Dedifferentiated amniotic fluid mesenchymal stem cell (primary cell): ENCODE measurements at regions not wholly inside any gene's neighbourhood (a gene's known extent, or its start where the extent isn't known, plus 50 kb on each side); places are given as distances from the start of the nearest gene placed in this dataset.

Source experiments
- DNase-seq: peaks from one replicate; pipeline ENCODE4 v3.0.0-alpha.2; 2016; ENCODE audit errors: extremely low spot score

DNA sequence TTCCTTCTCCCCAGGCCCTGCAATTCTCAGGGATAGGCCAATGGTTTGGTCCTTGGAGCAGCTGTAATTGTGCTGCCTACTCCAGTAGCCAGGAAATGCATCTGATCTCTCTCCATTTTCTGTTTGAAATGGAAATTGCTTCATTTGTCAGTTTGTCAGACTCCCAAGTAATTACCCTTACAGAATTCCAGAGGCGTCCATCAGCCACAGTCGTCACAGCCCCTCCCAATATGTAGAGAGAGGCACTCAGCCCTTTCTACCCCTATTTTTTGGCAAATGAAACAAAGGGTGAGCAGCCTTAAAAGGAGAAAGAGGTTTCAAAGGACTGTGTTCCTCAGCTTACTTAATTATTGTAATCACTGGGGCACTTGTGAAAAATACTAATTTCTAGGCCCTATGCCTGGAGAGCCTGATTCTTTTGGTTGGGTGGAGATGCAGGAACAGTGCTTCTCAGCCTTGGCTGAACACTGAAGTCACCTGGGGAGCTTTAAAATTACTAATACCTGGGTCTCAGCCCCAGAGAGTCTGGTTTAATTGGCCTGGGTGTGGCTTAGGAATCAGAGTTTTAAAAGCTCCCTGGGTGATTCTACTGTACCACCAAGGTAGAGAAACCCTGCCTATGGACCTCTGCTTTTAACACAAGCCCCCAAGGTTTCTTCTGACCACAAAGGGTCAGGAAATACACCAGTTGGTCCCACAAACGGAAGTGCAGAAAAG is 190.0 kb downstream of the EMP1 start:
- no peak for DNase-seq

DNA sequence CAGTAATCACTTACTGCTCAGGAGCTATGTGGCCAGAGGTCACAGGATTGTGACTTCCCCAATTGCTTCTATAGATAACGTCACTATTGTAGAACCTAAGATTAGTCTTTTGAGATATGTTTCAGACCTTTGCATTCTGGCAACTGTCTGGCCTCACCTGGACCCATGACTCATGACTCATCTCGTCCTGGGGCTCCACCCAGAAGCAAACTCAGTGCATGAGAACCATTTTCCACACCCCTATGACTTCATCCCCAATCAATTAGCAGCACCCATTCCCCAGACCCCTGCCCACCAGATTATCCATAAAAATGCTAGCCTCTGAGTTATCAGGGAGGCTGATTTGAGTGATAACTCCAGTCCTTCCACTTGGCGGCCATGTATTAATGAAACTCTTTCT is 186.9 kb downstream of the EMP1 start:
- no peak for DNase-seq

DNA sequence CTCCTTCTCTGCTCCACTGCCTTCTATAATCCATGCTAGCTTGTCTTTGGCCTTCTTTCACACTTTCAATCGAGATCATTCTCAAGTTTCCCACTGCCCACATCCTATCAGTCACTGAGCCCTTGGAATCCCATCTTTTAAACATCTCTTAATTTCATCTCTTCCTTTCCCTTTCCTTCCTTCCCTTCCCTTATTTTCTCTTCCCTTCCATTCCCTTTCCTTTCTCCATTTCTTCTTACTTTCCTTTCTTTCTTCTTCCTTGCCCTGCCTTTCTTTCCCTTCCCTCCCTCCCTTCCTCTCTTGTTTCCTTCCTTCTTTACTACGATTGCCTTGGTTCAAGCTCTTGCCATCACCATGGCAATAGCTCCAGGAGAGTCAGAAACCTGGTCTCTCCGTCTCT is 183.8 kb downstream of the EMP1 start:
- no peak for DNase-seq

DNA sequence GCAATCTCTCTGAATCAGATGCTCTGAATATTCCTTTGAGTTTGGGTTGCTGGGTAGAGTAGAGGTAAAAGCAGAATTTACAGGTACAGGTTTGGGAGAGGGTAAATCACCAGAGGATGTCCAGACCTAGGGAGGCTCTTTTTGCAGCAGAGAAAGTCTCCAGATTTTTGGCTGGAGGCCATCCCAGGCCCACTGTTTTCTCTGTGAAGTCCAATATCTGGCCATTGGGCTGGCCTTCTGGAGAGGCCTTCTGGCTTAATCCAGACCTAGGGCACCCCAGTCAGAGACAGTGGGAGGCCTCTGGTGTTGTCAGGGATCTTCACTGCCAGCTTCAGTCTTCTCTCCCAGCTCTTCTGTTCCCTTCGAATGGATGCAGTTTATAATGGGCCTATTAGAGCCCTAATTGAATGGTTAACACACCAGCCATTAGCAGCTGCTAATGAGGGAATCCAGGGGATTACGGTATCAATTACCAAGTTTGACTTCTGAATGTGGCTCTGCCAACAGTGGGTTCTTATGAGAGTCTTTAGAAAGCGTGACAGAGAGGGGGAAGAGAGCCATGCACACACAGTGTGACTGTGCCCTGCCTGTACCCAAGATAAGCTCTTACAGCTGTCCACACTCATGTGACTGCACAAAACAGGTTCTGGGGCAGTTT is 183.1 kb downstream of the EMP1 start:
- DNase-seq: no peak

DNA sequence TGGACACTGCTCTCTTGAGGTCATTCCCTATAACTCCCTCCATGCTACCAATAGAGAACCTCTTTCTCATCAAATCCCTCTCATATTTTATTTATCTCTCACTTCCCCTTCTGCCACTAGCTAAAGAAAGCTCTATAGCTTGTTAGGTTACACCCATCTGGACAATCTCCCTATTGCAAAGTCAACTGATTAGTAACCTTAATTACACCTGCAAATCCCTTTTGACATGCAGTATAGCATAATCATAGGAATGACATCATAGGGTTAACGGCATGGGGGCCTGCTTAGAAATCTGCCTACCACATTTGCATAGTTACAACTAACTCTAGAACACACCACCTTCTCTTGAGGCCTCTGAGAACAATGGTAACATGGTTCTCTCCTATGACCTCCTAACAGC is 181.2 kb downstream of the EMP1 start:
- DNase-seq: no peak

DNA sequence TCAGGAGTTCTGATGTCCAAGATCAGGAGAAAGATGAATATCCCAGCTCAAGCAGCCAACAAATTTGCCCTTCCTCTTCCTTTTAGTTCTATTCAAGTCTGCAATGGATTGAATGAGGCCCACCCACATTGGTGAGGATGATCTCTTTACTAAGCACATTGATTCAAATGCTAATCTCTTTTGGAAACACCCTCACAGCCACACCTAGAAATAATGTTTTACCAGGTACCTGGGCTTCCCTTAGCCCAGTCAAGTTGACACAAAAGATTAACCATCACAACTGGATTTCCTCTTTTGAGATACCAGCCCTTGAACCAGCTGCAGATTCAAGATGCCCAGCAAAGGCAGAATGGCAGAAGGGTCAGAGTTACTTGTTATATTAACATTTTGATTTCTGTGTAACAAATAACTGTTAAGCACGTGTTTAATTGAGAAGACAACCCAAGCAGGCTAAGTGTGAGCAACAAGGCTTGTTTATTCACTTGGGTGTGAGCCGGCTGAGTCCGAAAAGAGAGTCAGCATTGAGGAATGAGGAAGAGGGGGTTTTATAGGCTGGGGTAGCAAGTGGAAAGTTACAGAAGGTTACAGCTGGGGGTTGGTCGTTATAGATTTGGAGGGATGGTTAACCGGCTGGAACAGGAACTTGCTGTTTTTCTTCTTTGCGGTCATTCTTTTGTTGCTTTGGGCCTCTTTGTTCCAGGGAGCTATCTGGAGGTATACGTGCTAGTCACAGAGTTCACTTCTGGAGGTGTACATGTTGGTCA is 180.3 kb downstream of the EMP1 start:
- no peak for DNase-seq

DNA sequence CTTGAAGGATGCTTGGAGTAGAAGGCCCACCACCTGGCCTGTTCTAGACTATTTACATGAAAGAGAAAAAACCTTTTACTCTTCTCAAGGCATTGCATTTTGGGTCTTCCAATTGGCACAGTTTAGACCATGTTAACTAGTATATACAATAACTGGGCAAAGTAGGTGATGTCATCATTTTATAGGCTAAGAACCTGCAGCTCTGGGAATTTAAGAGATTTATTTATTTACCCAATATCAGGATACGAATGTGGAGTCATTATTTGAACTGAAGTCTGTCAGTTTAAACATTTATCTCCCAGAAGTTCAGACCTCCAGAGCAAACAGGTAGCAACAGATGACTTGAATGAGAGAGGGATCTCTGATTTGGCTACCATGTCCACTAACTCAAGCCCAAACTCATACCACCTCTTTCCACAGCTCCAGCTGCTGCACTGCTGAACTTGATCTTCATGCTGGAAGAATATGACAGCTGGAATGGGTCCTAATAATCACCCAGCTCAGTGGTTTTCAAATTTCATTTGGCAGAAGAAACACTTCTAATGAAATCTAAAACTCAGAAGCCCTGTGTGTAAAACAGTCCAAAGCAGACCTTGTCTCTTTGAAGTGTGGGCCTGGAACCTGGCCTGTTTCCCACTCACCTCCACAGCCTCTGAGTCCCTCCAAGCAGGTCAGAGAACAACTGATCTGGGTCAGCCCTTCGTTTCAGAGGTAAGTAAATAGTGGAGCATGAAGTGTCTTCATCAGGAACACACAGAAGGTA is 179.2 kb downstream of the EMP1 start:
- no peak for DNase-seq

DNA sequence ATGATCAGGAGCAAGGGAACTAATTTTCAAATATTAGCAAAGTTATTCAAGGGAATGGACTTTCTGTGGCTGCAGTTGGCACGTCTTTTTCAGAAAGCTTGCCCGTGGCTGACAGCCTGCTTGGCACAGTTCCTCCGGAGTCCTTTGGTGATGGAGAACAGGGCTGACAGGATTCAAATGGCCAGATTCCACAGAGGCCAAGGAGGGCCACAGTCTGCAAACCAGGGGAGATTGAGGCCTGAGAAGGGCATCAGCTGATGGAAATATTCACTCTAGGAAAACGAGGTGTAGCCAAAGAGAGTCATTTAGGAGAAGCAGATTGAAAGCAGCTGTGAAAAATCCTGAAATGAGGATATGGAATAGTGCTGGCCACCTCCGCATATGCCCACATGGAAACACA is 178.3 kb downstream of the EMP1 start:
- DNase-seq: no peak

DNA sequence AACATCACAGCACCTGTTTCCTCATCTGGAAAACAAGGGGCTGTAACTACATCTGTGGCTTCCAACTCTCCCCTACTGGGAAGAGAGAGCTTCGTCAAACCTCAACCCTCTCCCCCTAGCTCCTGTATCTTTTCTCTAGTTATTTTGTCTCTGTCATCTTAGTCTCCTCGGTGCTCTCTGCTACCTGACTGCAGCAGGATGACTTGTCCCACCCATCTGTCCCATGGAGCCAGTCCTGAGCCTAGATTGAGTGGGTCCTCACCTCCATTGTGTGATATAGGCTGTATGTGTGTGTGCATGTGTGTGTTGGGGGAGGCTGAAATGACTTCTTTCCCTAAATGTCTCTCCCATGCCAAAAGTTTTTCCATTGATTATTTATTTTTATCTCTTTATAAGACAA is 177.3 kb downstream of the EMP1 start:
- no peak for DNase-seq

DNA sequence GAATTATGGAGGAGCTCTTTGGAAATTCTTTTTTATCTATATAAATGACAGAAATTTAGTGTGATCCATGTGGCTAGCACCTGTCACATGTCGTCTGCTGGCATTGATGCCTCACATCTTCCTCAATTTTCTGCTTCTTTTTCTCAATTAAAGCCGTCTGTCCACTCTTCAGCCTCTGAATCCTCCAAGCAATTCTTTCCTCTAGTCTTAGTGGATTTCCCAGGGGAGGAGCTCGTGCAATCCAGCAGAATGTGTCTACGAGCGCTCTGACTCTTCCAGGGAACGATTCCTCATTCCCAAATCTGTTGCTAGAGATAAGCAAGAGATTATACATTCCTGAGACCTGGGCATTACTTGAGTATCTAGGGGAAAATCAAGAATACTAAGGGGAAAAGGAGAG is 176.6 kb downstream of the EMP1 start:
- DNase-seq: no peak

DNA sequence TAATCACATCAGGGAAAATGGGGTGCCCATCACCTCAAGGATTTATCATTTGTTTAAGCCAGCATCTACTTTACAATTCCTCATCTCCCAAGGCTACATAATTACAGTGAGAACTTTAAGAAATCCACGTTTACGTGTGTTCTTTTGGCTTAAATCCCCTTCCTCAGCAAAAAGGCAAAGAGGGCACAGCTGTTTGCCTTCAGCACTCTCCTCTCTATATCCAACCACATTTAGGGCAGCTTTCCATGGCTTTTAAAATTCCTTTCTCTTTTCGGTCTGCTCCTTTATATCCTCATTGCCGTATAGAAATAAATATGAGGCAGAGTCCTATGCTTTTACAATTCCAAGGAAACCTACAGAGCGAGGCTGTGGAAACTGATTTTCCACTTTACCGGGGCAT is 175.9 kb downstream of the EMP1 start:
- no peak for DNase-seq

DNA sequence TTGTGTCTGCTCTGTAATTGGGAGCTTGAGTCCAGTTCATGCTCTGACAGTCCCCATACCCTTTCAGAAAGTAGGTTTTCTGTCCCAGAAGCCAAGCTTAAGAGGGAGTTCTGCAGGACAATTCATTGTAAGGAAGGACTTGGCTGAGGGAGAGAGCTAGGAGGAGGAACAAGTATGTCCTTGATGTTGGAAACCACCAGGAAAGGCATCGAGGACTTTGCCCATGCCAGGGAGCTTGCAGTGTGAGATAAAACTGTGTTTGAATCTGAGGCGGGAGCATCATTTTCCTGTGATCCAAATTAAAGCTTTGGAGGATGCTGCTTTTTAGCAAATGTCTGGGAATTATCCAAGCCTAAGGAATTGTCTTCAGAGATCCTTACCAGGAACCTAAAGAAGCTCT is 175.3 kb downstream of the EMP1 start:
- no peak for DNase-seq

DNA sequence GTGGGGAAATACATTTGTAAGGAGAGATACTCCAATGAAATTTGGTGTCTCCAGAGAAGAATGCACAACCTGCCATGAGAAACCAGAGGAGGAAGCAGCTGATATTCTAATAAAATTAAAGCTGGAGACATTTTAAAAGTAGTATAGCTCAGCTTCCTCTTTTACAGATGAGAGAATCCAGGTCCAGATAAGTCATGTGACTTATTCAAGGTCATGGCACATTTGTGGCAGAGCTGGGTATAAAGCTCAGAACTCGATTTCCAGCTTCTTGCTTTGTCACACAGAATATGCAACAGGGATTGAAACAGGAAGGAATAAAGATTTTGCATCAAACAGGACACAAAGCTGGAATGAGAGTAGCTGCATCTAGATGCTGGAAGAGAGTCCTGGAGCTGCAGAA is 174.8 kb downstream of the EMP1 start:
- no peak for DNase-seq

DNA sequence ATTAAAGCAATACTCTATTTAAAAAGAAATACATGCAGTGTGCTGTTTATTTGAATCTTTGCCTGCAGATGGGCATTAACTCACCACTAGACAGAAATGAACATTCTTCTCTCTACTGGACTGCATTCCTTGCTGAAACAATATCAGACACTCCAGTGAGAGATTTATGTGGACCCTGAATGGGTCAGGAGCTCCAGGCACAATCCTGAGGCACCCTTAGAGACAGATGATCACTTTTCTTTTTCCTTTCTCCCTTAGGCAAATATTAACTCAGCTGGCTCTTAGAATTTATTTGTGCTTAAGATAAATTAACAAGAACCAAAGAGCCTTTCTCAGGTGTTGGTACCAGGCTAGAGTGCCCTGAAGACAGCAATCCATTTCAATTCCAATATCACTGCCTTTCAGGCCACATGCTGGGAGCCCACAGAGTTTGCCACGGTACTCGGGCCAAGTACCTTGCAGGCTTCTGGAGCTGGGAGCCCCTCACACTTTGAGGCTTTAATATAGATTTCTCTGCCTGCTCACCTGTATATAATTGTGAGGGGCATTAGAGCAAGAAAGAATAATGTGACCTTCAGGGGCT is 173.0 kb downstream of the EMP1 start:
- DNase-seq: no peak

DNA sequence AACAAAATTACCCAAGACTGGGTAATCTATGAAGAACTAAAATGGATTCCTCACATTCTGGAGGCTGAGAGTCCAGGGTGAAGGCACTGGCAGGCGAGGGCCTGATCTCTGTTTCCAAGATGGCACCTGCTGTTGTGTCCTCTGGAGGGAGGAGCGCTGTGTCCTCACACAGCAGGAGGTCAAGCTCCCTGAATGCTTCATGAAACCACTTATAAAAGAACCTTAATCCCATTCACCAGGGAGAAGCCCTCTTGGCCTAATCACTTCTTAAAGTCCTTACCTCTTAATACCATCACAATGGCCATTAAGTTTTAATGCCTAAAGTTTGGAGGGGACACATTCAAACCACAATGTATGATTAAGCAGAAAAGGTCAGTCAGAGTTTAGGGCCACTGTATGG is 172.4 kb downstream of the EMP1 start:
- no peak for DNase-seq

DNA sequence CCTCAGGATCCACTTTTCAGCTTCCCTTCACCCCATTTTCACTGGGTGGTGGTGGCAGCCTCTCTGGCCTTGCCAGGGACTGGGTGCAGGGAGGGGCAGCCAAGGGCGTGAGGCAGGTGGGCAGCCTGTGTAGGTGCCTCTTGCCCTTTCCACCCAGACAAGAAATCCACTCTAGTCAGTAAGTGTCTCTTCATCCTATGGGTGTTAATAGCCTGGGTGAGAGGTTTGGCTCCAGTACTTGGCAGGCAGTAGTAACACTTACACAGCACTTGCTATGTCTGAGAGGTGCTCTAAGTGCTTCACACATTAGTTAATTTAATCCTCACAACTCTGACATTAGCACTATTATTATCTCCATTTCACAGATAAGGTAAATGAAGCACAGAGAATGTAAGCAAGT is 171.9 kb downstream of the EMP1 start:
- DNase-seq: no peak

DNA sequence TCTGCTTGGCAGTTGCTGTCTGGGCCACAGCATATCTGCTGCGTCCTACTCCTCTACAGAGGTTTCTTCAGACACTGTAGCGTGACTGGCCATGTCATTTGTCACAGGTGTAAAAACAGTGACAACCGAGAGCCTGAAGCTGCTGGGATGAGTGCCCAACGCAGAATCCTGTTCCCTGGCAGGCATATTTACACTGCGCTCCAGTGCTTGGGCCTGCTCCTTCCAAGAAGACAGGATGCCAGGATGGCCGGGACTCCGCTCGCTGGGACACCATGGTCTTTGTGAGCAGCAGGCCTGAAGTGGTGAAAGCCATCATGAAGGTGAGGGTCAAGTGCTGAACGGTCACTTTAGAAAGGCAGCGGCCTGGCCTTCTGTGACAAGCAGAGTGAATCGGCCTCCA is 171.4 kb downstream of the EMP1 start:
- no peak for DNase-seq

DNA sequence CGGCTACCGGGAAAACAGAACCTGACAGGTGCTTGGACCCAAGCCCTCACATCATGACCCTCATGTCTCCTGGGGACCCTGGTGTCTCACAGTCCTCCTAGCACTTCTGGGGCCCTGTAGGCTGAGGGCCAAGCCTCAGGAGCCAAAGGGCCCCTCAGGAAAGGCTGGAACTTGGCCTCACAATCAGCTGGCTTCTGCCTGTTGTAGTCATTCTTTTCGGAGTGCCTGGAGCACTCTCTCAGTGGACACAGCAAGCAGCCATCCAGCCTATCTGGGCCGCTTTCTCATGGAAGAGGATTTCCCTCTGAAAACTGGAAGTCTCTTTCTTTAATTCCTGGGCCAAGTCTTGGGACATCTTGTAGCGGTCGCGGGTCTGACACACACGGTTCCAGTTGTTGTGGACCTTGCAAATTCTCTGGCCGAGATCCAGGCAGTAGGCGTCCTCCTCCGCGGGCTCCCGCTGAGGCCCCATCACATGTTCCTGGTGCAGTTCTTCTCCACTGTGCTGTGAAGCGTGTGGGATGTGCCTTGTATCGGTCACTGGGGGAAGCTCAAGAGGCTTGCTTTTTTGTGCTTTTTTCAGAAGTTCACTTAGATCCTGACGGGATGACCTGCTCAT is 169.3 kb downstream of the EMP1 start:
- DNase-seq: no peak

DNA sequence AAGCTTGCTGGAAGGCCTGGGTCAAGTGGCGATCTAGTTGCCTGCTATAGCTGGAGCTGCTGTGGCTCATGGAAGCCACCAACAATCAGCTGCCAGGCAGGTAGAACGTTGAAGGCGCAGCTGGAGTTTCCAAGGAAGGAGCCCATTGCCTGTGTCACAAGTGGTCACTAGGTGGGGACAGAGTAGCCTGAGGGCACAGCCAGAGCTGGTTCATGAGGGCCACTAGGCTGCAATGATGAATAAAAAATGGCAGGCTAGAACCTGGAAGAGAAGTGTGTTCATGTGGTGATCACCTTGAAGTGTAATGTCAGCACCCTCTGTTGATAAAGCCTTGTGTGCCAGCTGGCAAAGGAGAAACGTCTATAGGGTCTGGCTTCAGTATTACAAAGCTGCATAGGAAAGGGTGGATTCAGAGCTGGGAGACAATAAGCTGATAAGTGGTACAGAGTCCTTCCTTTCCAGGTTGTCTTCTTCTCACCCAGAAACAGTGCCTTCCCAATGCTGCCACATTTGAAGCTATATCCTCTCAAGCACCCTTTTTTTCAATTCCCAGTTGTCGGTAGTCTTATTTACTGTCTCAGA is 165.8 kb downstream of the EMP1 start:
- DNase-seq: no peak

DNA sequence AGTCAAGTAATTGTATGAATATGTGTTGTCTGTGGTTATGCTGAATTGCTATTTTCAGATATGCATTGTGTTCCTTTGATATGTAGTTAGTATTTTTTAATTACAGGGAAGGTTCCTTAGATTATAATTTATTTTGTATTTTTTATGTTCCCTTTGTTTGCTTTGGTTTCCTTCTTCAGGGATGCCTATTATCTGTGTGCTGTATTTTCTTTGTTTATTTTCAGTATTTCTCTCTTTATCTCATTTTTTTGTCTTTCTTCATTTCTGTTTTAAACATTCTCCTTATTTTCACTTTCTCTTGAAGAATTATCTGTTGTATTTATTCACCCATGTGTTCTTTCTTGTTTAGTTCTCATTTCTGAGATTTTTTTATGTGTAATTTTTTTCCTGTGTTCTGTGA is 163.1 kb downstream of the EMP1 start:
- DNase-seq: no peak

DNA sequence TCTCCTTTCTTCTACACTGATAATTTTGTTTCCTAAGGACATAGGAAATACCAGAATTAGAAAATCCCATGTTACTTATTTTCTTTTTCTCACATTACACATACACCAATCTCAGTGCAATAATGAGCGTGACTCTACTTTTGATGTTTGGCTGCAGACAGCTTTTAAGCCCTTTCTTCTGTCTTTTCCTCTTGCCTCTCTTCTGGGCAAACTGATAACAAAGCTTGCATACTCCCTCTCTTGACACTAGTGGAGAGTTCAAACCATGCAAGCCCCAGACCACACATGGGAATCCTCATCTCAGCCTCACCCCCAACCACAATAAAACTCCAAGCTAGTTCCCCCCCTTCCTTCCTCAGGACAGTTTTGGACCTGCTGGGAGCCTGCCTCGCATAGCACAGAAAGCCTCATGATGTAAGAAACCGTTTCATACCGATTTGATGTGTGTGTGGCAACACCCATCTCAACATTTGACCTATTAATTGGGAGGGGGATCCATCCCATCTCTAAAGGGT is 161.9 kb downstream of the EMP1 start:
- DNase-seq: no peak
